Left lung (tissue), 4 donors: ENCODE measurements at regions not wholly inside any gene's neighbourhood (a gene's known extent, or its start where the extent isn't known, plus 50 kb on each side); places are given as distances from the start of the nearest gene placed in this dataset.
A peak's percentile ranks its signal among the peaks of the same experiment; 100 is the strongest.

Experiments used
- ATAC-seq: fragments of 200-7000 bp; cut with Tn5 transposase; one replicate; pipeline ENCODE4 v1.9.1; 2020; ENCODE audit warnings: moderate library complexity
- DNase-seq, 4 donors: peaks; one replicate each; pipeline ENCODE4 v3.0.0-alpha.2; 2013 to 2020
- H3K27ac ChIP-seq, 2 donors: fragments of 200-600 bp; sonication (generic) in 1 of 2; one replicate each; pipeline versions ENCODE4 v1.5.0 to v1.8.0; 2020 to 2021
- H3K27me3 ChIP-seq, 2 donors: fragments of 200-600 bp; sonication (generic) in 1 of 2; one replicate each; pipeline versions ENCODE4 v1.5.0 to v1.8.0; 2020 to 2021
- H3K36me3 ChIP-seq, 2 donors: fragments of 200-600 bp; sonication (generic) in 1 of 2; one replicate each; pipeline versions ENCODE4 v1.5.0 to v1.8.0; 2020 to 2021
- H3K4me1 ChIP-seq, 2 donors: fragments of 200-600 bp; one replicate each; pipeline ENCODE4 v1.8.0; 2021
- H3K4me3 ChIP-seq, 2 donors: fragments of 200-600 bp; sonication (generic) in 1 of 2; one replicate each; pipeline versions ENCODE4 v1.5.0 to v1.8.0; 2020 to 2021; ENCODE audit warnings: mild to moderate bottlenecking in 1 of 2
- H3K9me3 ChIP-seq, 2 donors: fragments of 200-600 bp; sonication (generic) in 1 of 2; one replicate each; pipeline versions ENCODE4 v1.5.0 to v1.8.0; 2020 to 2021
- intact Hi-C, 2 donors: fragments of 100-400 bp; cut with DNase I; formaldehyde crosslinking; loops; one replicate each; pipeline versions ENCODE4 v1.11.2 to v1.14.2; 2022
- TF ChIP-seq, protein P1 (sequence below), 2 donors: fragments of 200-600 bp; sonication (generic) in 1 of 2; IDR thresholded peaks; one replicate each; pipeline versions ENCODE4 v1.5.0 to v1.8.0; 2021; ENCODE audit warnings: antibody characterized with exemption in 2 of 2
- donor health status: DM: no; HTN: yes; CAD: no.
- donor health status: DM: no; HTN: no; CAD: no.

DNA sequence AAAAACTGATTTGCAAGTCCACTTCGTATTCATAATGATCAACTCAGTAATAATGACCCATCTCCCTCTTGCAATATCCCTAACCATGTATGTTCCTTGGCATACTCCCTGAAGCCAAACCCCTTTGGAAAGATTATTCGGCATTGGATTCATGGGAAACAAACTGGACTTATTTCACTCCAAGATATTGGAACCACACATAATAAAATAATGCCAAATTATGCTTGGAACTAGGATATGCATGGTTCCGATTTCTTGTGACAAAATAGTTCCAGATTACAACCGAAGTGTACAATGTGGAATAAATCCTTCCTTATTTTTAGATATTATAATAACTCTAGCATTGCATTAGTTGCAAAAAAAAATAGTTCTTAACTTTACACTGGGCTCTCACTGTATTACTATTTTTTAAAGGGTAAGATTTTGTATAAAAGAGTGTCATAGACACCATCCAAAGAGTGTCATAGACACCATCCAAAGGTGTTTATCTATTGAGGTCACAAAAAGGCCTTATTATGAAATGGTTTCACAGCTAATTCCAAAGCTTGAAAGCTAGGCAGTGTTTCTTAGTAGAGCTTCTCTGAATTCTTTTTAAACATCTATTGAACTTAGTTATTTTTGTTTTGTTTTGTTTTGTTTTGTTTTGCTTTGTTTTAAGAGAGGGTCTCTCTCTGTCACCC lies 410.9 kb upstream of the JARID2 start:
- Histone ChIP-seq H3K27me3 (no peaks in the 10 kb centered on the region), H3K9me3 (no peaks in the 10 kb centered on the region), H3K36me3 (no peaks in the 10 kb centered on the region), H3K4me3 (no peak overlapping the region), H3K4me1 (no peaks in the 10 kb centered on the region), H3K27ac (no peak overlapping the region)
- TF ChIP-seq, protein P1, sequence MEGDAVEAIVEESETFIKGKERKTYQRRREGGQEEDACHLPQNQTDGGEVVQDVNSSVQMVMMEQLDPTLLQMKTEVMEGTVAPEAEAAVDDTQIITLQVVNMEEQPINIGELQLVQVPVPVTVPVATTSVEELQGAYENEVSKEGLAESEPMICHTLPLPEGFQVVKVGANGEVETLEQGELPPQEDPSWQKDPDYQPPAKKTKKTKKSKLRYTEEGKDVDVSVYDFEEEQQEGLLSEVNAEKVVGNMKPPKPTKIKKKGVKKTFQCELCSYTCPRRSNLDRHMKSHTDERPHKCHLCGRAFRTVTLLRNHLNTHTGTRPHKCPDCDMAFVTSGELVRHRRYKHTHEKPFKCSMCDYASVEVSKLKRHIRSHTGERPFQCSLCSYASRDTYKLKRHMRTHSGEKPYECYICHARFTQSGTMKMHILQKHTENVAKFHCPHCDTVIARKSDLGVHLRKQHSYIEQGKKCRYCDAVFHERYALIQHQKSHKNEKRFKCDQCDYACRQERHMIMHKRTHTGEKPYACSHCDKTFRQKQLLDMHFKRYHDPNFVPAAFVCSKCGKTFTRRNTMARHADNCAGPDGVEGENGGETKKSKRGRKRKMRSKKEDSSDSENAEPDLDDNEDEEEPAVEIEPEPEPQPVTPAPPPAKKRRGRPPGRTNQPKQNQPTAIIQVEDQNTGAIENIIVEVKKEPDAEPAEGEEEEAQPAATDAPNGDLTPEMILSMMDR (IDR thresholded peaks at IDR 0.05) = no peak
- intact Hi-C loops = no loop called here
- ATAC-seq = no peak
- DNase-seq = no peak

DNA sequence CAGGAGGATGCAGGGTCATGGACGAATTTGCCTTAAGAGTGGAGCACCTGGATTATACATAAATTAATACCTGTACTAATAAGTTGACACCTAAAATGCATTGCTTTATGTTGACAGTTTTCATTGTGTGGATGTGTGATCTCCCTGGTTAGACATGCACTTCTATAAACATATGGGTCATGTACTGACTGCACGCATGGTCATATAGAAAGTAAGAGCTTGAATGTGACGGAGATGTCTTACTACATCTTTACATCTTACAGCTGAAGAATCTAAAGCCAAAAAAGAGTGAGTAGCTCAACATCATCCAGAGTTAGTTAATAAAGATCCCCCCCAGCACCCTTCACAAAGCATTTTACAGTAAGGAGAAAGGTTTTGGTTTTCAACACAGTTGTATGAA lies 408.4 kb upstream of the JARID2 start:
- H3K27ac ChIP-seq = no peak overlapping the region
- no peaks in the 10 kb centered on the region for H3K9me3 ChIP-seq
- intact Hi-C loops = no loop called here
- peaks cover 0 to 11% of the 10 kb centered on the region in 2 donors for H3K4me1 ChIP-seq
- no peaks in the 10 kb centered on the region for H3K27me3 ChIP-seq
- TF ChIP-seq, protein P1 (IDR thresholded peaks at IDR 0.05) = no peak
- H3K36me3 ChIP-seq = no peaks in the 10 kb centered on the region
- DNase-seq (no peak), ATAC-seq (no peak)
- no peak overlapping the region for H3K4me3 ChIP-seq

DNA sequence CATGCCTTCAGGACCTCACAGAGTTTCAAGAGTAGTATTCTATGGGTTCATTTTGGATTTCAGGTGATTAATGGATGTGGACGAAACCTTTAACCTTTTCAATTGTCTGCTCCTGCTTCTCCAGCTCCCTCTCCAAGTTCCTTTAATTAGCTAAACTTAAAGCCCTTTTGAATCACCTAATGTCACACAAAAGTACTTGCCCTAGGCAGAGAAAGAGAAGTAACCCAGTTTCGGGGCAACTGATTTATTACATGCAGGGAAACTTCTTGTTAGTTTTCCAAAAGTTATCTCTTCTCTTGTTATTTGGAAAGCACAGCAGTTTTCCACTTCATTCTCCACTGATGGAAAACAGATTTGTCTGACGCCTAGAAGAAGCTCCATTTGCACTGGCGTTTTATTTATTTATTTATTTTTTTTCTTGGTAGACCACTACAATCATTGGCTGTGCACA lies 407.7 kb upstream of the JARID2 start:
- H3K27me3 ChIP-seq = no peaks in the 10 kb centered on the region
- no peak overlapping the region for H3K27ac ChIP-seq
- intact Hi-C loops = no loop called here
- no peak overlapping the region for H3K4me3 ChIP-seq
- H3K4me1 ChIP-seq = peaks cover 0 to 11% of the 10 kb centered on the region in 2 donors
- no peaks in the 10 kb centered on the region for H3K9me3 ChIP-seq
- peak in 2 of 4 donors; percentile 51 to 55 for DNase-seq
- TF ChIP-seq, protein P1 (IDR thresholded peaks at IDR 0.05) = no peak
- H3K36me3 ChIP-seq = no peaks in the 10 kb centered on the region
- ATAC-seq = no peak

DNA sequence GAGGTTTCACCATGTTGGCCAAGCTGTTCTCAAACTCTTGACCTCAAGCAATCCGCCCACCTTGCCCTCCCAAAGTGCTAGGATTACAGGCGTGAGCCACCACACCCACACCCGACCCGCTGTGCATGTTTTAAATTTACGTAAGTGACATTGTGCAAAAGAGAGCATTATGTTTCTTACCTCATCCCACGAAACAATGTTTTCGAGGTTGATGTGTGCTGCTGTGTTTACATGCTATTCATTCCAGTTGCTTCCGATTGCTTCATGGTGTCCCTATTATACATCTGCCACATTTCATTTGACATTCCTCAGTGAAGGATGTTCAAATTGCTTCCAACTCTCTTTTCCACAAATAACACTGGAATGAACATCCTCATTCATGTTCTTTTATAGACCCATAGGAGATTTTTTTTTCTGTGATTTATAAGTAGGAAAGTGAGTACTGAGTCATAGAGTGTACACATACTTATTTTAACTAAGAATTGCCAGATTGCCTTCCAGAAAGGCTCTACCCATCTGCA lies 403.9 kb upstream of the JARID2 start:
- Histone ChIP-seq H3K27me3 (no peaks in the 10 kb centered on the region), H3K4me3 (no peak overlapping the region)
- intact Hi-C loops = no loop called here

DNA sequence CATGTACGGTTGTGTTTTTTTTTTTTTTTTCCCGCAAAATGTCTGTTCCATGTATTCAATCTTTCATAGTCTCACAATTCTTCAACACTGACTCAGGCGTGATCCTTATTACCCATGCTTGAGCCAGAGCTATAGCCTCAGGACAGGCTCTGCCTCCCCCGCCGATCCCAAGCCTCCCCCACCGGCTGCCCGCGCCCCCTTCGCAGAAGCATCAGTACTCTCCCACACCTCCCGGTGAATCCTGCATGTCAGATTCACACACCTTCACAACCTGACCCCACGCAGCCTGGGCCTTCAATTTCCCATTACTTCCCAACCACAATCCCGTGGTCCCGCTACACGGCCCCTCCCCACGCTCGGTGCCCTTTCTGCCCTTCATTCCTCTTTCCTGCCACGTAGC lies 401.5 kb upstream of the JARID2 start:
- ATAC-seq (no peak), DNase-seq (no peak)
- no peaks in the 10 kb centered on the region for H3K9me3 ChIP-seq
- H3K36me3 ChIP-seq = no peaks in the 10 kb centered on the region
- no peak overlapping the region for H3K27ac ChIP-seq
- H3K4me1 ChIP-seq = peaks cover 0 to 11% of the 10 kb centered on the region in 2 donors
- H3K4me3 ChIP-seq = no peak overlapping the region
- TF ChIP-seq, protein P1 (IDR thresholded peaks at IDR 0.05) = no peak
- H3K27me3 ChIP-seq = no peaks in the 10 kb centered on the region
- intact Hi-C loops = no loop called here

More for the DNA sequence above, 403.9 kb upstream of the JARID2 start:
- Histone ChIP-seq H3K27ac (no peak overlapping the region), H3K9me3 (no peaks in the 10 kb centered on the region), H3K4me1 (peaks cover 0 to 11% of the 10 kb centered on the region in 2 donors), H3K36me3 (no peaks in the 10 kb centered on the region)
- TF ChIP-seq, protein P1 (IDR thresholded peaks at IDR 0.05) = no peak
- DNase-seq (no peak), ATAC-seq (peak; percentile 62)
